Stomach smooth muscle (tissue), 2 donors: ENCODE measurements at regions not wholly inside any gene's neighbourhood (a gene's known extent, or its start where the extent isn't known, plus 50 kb on each side); places are given as distances from the start of the nearest gene placed in this dataset.
"Not testable (repeated sequence)": the region's sequence is repeated elsewhere in the genome, so short reads cannot be mapped to it uniquely, and the experiment has no call there.

Source experiments
- H3K27ac ChIP-seq: one replicate; pipeline ENCODE4 v1.7.0; 2013; ENCODE audit warnings: mild to moderate bottlenecking, low read length, inconsistent platforms
- H3K27me3 ChIP-seq, 2 donors: one replicate each; pipeline ENCODE4 v1.7.0; 2013; ENCODE audit warnings: low read length in 2 of 2; ENCODE audit not compliant: insufficient read depth in 2 of 2, control insufficient read depth in 1 of 2
- H3K36me3 ChIP-seq, 2 donors: one replicate each; pipeline ENCODE4 v1.7.0; 2013; ENCODE audit warnings: low read length in 2 of 2; ENCODE audit not compliant: control insufficient read depth in 2 of 2, insufficient read depth in 2 of 2
- H3K4me1 ChIP-seq: one replicate; pipeline ENCODE4 v1.7.0; 2013; ENCODE audit warnings: low read length; ENCODE audit not compliant: control insufficient read depth, insufficient read depth
- H3K4me3 ChIP-seq, 2 donors: one replicate each; pipeline ENCODE4 v1.7.0; 2013; ENCODE audit warnings: low read length in 2 of 2
- H3K9ac ChIP-seq, 2 donors: one replicate each; pipeline ENCODE4 v1.7.0; 2013; ENCODE audit warnings: low read length in 2 of 2, mild to moderate bottlenecking in 1 of 2
- H3K9me3 ChIP-seq, 2 donors: one replicate each; pipeline ENCODE4 v1.7.0; 2013; ENCODE audit warnings: low read length in 2 of 2; ENCODE audit not compliant: control insufficient read depth in 2 of 2
- donor health status: healthy.
- donor health status: Pancreatic carcinoma.

DNA sequence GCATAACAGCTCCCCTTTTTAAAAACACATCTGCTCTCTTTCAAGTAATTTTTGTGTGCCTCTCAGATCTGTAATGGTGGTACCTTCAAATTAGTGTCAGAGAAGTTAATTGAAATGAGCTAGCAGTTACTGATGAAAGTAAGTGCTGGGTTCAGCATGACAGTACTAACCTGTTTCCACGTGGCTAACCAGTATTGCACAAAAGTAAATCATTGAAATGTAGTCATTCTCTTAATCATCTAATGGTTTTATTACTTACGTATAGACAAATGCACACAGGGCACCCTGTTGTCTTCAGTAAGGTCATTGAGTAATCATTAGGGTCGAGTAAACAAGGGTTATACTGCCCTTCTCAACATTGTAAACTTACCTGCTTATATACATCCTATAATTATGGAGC lies 157.8 kb upstream of the PRR16 start:
- no peak overlapping the region for H3K9ac ChIP-seq
- H3K27me3 ChIP-seq: no peaks in the 10 kb centered on the region
- H3K36me3 ChIP-seq: no peaks in the 10 kb centered on the region
- no peak overlapping the region for H3K27ac ChIP-seq
- no peaks in the 10 kb centered on the region for H3K9me3 ChIP-seq
- no peaks in the 10 kb centered on the region for H3K4me1 ChIP-seq
- H3K4me3 ChIP-seq: no peak overlapping the region

GRCh38 chr5:120314191-120314590 lies 149.9 kb upstream of the PRR16 start:
- Histone ChIP-seq H3K9me3 (no peaks in the 10 kb centered on the region), H3K9ac (no peak overlapping the region), H3K27ac (no peak overlapping the region), H3K36me3 (no peaks in the 10 kb centered on the region), H3K4me3 (no peak overlapping the region), H3K4me1 (no peaks in the 10 kb centered on the region), H3K27me3 (no peaks in the 10 kb centered on the region)

DNA sequence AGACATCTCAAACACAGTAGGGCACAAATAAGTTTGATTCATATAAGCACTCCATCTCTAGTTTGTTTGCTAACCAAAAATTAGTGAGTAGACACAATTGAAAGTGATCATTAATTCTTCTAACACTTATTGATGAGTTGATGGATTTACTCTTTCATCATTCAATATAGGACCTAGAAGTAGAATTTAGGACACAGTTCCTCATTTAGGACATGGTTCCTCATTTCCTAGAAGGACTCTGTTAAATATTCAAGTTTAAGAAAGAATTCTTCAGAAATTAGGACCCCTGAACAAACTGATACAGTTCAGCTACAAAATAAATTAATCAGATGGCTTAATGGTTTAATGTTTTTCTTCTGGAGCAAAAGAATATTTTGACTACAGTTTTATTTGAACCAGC lies 143.5 kb upstream of the PRR16 start:
- H3K27ac ChIP-seq: no peak overlapping the region
- H3K9ac ChIP-seq: no peak overlapping the region
- H3K36me3 ChIP-seq: no peaks in the 10 kb centered on the region
- no peaks in the 10 kb centered on the region for H3K4me1 ChIP-seq
- H3K9me3 ChIP-seq: no peaks in the 10 kb centered on the region
- H3K4me3 ChIP-seq: no peak overlapping the region
- H3K27me3 ChIP-seq: no peaks in the 10 kb centered on the region

DNA sequence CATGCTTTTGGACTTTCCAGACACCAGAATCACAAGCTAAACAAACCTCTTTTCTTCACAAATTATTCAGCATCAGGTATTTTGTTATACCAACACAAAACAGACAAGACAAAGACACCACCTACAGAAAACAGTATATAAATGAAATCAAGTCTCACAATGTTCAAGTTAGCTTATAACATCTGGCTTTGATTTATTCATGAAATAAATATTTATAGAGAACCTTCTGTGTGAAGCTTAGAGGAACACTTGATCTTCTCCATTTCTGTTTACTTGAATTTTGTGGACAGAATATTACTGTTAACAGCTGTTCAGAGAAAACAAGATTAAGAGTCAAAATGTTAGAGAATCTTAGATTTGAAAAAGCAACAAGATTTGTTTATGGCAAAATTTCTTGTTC lies 137.4 kb upstream of the PRR16 start:
- H3K9me3 ChIP-seq: no peaks in the 10 kb centered on the region
- H3K36me3 ChIP-seq: no peaks in the 10 kb centered on the region
- no peak overlapping the region for H3K4me3 ChIP-seq
- H3K27me3 ChIP-seq: no peaks in the 10 kb centered on the region
- H3K27ac ChIP-seq: no peak overlapping the region
- H3K9ac ChIP-seq: no peak overlapping the region
- no peaks in the 10 kb centered on the region for H3K4me1 ChIP-seq

DNA sequence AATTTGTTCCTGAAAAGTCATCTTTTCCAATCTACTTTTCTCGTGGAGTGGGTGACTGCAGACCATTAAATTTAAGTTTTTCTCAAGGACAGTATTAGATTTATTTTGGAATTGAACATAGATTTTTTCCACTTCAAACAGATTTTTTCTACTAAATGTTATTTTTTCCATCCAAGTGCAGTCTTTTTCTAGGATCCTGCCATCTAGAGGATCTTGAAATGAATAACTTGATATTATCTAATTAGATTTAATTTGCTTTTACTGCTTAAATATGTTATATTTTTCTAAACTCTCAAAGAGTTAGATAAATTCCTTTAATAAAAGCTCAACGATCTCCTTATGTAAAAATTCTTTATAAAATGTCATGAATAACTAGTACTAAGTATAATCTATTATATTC lies 136.9 kb upstream of the PRR16 start:
- no peaks in the 10 kb centered on the region for H3K9me3 ChIP-seq
- no peaks in the 10 kb centered on the region for H3K27me3 ChIP-seq
- H3K27ac ChIP-seq: no peak overlapping the region
- H3K9ac ChIP-seq: no peak overlapping the region
- H3K4me3 ChIP-seq: no peak overlapping the region
- no peaks in the 10 kb centered on the region for H3K36me3 ChIP-seq
- no peaks in the 10 kb centered on the region for H3K4me1 ChIP-seq

GRCh38 chr5:120329095-120329494 lies 135.0 kb upstream of the PRR16 start:
- no peaks in the 10 kb centered on the region for H3K4me1 ChIP-seq
- H3K9ac ChIP-seq: no peak overlapping the region
- H3K9me3 ChIP-seq: no peaks in the 10 kb centered on the region
- no peak overlapping the region for H3K4me3 ChIP-seq
- H3K36me3 ChIP-seq: no peaks in the 10 kb centered on the region
- H3K27me3 ChIP-seq: no peaks in the 10 kb centered on the region
- no peak overlapping the region for H3K27ac ChIP-seq

- H3K9ac ChIP-seq: no peak overlapping the region
- no peaks in the 10 kb centered on the region for H3K9me3 ChIP-seq
- H3K27me3 ChIP-seq: no peaks in the 10 kb centered on the region
- no peak overlapping the region for H3K4me3 ChIP-seq
- H3K4me1 ChIP-seq: no peaks in the 10 kb centered on the region
- no peak overlapping the region for H3K27ac ChIP-seq
- H3K36me3 ChIP-seq: no peaks in the 10 kb centered on the region
Measured at GRCh38 chr5:120330558-120330957, 133.5 kb upstream of the PRR16 start.

DNA sequence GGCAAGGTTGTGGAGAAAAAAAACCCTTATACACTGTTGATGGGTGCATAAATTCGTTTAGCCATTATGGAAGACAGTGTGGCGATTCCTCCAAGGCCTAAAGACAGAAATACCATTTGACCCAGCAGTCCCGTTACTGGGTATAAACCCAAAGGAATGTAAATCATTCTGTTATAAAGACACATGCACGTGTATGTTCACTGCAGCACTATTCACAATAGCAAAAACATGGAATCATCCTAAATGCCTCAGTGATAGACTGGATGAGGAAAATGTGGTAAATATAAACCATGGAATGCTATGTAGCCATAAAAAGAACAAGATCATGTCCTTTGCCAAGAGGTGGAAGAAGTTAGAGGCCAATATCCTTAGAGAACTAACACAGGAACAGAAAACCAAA lies 119.9 kb upstream of the PRR16 start:
- Histone ChIP-seq H3K4me3 (no peak overlapping the region), H3K27me3 (no peaks in the 10 kb centered on the region), H3K4me1 (no peaks in the 10 kb centered on the region), H3K36me3 (no peaks in the 10 kb centered on the region), H3K9ac (no peak overlapping the region), H3K27ac (no peak overlapping the region), H3K9me3 (no peaks in the 10 kb centered on the region)

GRCh38 chr5:120345947-120346346 lies 118.2 kb upstream of the PRR16 start:
- H3K36me3 ChIP-seq: no peaks in the 10 kb centered on the region
- no peaks in the 10 kb centered on the region for H3K4me1 ChIP-seq
- H3K27ac ChIP-seq: no peak overlapping the region
- H3K9me3 ChIP-seq: no peaks in the 10 kb centered on the region
- no peak overlapping the region for H3K4me3 ChIP-seq
- no peak overlapping the region for H3K9ac ChIP-seq
- no peaks in the 10 kb centered on the region for H3K27me3 ChIP-seq

- H3K9me3 ChIP-seq, H3K27me3 ChIP-seq, H3K36me3 ChIP-seq, H3K9ac ChIP-seq, H3K4me3 ChIP-seq, H3K27ac ChIP-seq, H3K4me1 ChIP-seq: not testable (repeated sequence)
Measured at GRCh38 chr5:120351071-120351470, 113.0 kb upstream of the PRR16 start.

- no peaks in the 10 kb centered on the region for H3K27me3 ChIP-seq
- no peaks in the 10 kb centered on the region for H3K36me3 ChIP-seq
- no peak overlapping the region for H3K4me3 ChIP-seq
- no peaks in the 10 kb centered on the region for H3K9me3 ChIP-seq
- H3K27ac ChIP-seq: no peak overlapping the region
- no peaks in the 10 kb centered on the region for H3K4me1 ChIP-seq
- no peak overlapping the region for H3K9ac ChIP-seq
Measured at GRCh38 chr5:120354126-120354525, 110.0 kb upstream of the PRR16 start.

- Histone ChIP-seq H3K4me3 (no peak overlapping the region), H3K9ac (no peak overlapping the region), H3K36me3 (no peaks in the 10 kb centered on the region), H3K27me3 (no peaks in the 10 kb centered on the region), H3K4me1 (no peaks in the 10 kb centered on the region), H3K27ac (no peak overlapping the region), H3K9me3 (no peaks in the 10 kb centered on the region)
Measured at GRCh38 chr5:120358949-120359348, 105.2 kb upstream of the PRR16 start.
